ENCODE measurements at regions not wholly inside any gene's neighbourhood (a gene's known extent, or its start where the extent isn't known, plus 50 kb on each side); places are given as distances from the start of the nearest gene placed in this dataset.

GRCh38 chr13:103358255-103358932 is 292.2 kb upstream of the SLC10A2 start:
- Histone ChIP-seq H3K4me2 (ENCODE audit: low read length) (no peak overlapping the region), H3K27ac (ENCODE audit: low read depth, low read length) (no peak overlapping the region), H3K9me3 (ENCODE audit: control insufficient read depth in 1 of 2, insufficient read depth in 1 of 2, low read depth in 1 of 2, low read length in 2 of 2) (no peaks in the 10 kb centered on the region), H2AFZ (ENCODE audit: low read depth, low read length, poor library complexity, severe bottlenecking) (no peak overlapping the region), H3K36me3 (ENCODE audit: control insufficient read depth in 1 of 2, insufficient read depth in 2 of 2, low read length in 2 of 2) (no peaks in the 10 kb centered on the region), H3K27me3 (ENCODE audit: insufficient read depth, low read length) (no peaks in the 10 kb centered on the region), H4K20me1 (ENCODE audit: insufficient read depth) (no peaks in the 10 kb centered on the region), H3K4me3 (replicated peaks in 1 of 2; ENCODE audit: low read depth in 1 of 2, low read length in 2 of 2) (no peak overlapping the region), H3K9me2 (ENCODE audit: insufficient read depth) (no peaks in the 10 kb centered on the region), H3K9ac (ENCODE audit: low read length) (no peak overlapping the region), H3K79me2 (ENCODE audit: insufficient read depth, low read length) (no peaks in the 10 kb centered on the region), H3K4me1 (ENCODE audit: control insufficient read depth in 1 of 2, insufficient read depth in 2 of 2, low read length in 2 of 2) (no peaks in the 10 kb centered on the region)
- POLR2A ChIA-PET = no interaction called here
- intact Hi-C loops (cut with micrococcal nuclease) = no loop called here
- DNase-seq (ENCODE audit: low read depth, low spot score) (no peak), ATAC-seq (no peak)
- CTCF ChIA-PET = no interaction called here
- no TSS peak for BruUV-seq (replicated peaks)
- TF ChIP-seq ELF1 (IDR thresholded peaks at IDR 0.05; ENCODE audit: borderline replicate concordance, low read depth) = no peak
- RAD21 ChIA-PET (ENCODE audit: low non-redundant PET in 1 of 2, low total read pairs in 2 of 2, uncharacterized antibody in 2 of 2, unreplicated experiment in 2 of 2) = no interaction called here

GRCh38 chr13:103356226-103356864 is 290.1 kb upstream of the SLC10A2 start:
- Histone ChIP-seq H3K9me2 (ENCODE audit: insufficient read depth) (no peaks in the 10 kb centered on the region), H3K9ac (ENCODE audit: low read length) (no peak overlapping the region), H3K36me3 (ENCODE audit: control insufficient read depth in 1 of 2, insufficient read depth in 2 of 2, low read length in 2 of 2) (no peaks in the 10 kb centered on the region), H3K27me3 (ENCODE audit: insufficient read depth, low read length) (no peaks in the 10 kb centered on the region), H4K20me1 (ENCODE audit: insufficient read depth) (no peaks in the 10 kb centered on the region), H3K79me2 (ENCODE audit: insufficient read depth, low read length) (no peaks in the 10 kb centered on the region), H3K4me3 (replicated peaks in 1 of 2; ENCODE audit: low read depth in 1 of 2, low read length in 2 of 2) (no peak overlapping the region), H3K4me2 (ENCODE audit: low read length) (no peak overlapping the region), H3K27ac (ENCODE audit: low read depth, low read length) (no peak overlapping the region), H3K9me3 (ENCODE audit: control insufficient read depth in 1 of 2, insufficient read depth in 1 of 2, low read depth in 1 of 2, low read length in 2 of 2) (no peaks in the 10 kb centered on the region; a peak in 1 of 4 replicates), H2AFZ (ENCODE audit: low read depth, low read length, poor library complexity, severe bottlenecking) (no peak overlapping the region), H3K4me1 (ENCODE audit: control insufficient read depth in 1 of 2, insufficient read depth in 2 of 2, low read length in 2 of 2) (peaks cover 0 to 3% of the 10 kb centered on the region in 2 experiments; a peak in 1 of 4 replicates)
- TF ChIP-seq SIN3A (IDR thresholded peaks at IDR 0.05; ENCODE audit: low read depth) (no peak), CEBPB (IDR thresholded peaks at IDR 0.05; ENCODE audit: low read depth) (no peak)
- no TSS peak for BruUV-seq (replicated peaks)
- CTCF ChIA-PET = no interaction called here
- POLR2A ChIA-PET = no interaction called here
- DNase-seq (ENCODE audit: low read depth, low spot score) = no peak
- RAD21 ChIA-PET (ENCODE audit: low non-redundant PET in 1 of 2, low total read pairs in 2 of 2, uncharacterized antibody in 2 of 2, unreplicated experiment in 2 of 2) = no interaction called here
- ATAC-seq = no peak
- intact Hi-C loops (cut with micrococcal nuclease) = no loop called here

All from HCT116 (cell line).